SU-DHL-6 (cell line): ENCODE measurements at regions not wholly inside any gene's neighbourhood (a gene's known extent, or its start where the extent isn't known, plus 50 kb on each side); places are given as distances from the start of the nearest gene placed in this dataset.

Source experiments
- H2AFZ ChIP-seq: fragments of 200-600 bp; sonication (generic); 2 replicates; pipeline ENCODE4 v1.6.1; 2014; ENCODE audit warnings: low read depth, mild to moderate bottlenecking, moderate library complexity, mixed read lengths, antibody characterized with exemption, low read length; ENCODE audit not compliant: severe bottlenecking
- H3F3A ChIP-seq: fragments of 200-600 bp; shearing (Covaris generic); 2 replicates; pipeline ENCODE4 v1.6.0; 2016; ENCODE audit warnings: antibody characterized with exemption, mild to moderate bottlenecking; ENCODE audit not compliant: insufficient read depth
- H3K27ac ChIP-seq: fragments of 200-600 bp; sonication (generic); 2 replicates; pipeline ENCODE4 v1.5.1; 2016; ENCODE audit warnings: low read depth, mild to moderate bottlenecking, low read length, moderate library complexity, mixed read lengths
- H3K27me3 ChIP-seq: fragments of 200-600 bp; sonication (generic), shearing (Covaris generic); 2 replicates; pipeline ENCODE4 v1.6.0; 2014; ENCODE audit warnings: mild to moderate bottlenecking, low read length
- H3K36me3 ChIP-seq: fragments of 200-600 bp; sonication (generic); 2 replicates; pipeline ENCODE4 v1.6.1; 2014; ENCODE audit warnings: mild to moderate bottlenecking, low read length, mixed read lengths
- H3K4me2 ChIP-seq: fragments of 300-600, 200-600 bp; shearing (Covaris generic), sonication (generic); 2 replicates; pipeline ENCODE4 v1.6.0; 2014; ENCODE audit warnings: low read length, low read depth, mild to moderate bottlenecking; ENCODE audit not compliant: poor library complexity, severe bottlenecking
- H3K4me3 ChIP-seq: fragments of 200-600 bp; sonication (generic); 2 replicates; pipeline ENCODE4 v1.5.1; 2014; ENCODE audit warnings: antibody characterized with exemption, low read length, mild to moderate bottlenecking, mixed read lengths; ENCODE audit not compliant: insufficient read depth, poor library complexity, severe bottlenecking
- H3K79me2 ChIP-seq: fragments of 200-600 bp; sonication (generic); 2 replicates; pipeline ENCODE4 v1.6.1; 2014; ENCODE audit warnings: mild to moderate bottlenecking, low read length, moderate library complexity; ENCODE audit not compliant: insufficient read depth
- H3K9ac ChIP-seq: fragments of 200-600 bp; sonication (generic); 2 replicates; pipeline ENCODE4 v1.7.0; 2014; ENCODE audit warnings: mild to moderate bottlenecking, low read length
- H3K9me2 ChIP-seq: fragments of 200-600 bp; sonication (generic); replicated peaks from 2 replicates; pipeline ENCODE4 v1.6.1; 2014; ENCODE audit warnings: low read length; ENCODE audit not compliant: insufficient read depth
- H3K9me3 ChIP-seq: fragments of 200-600 bp; sonication (generic); 2 replicates; pipeline ENCODE4 v1.6.1; 2014; ENCODE audit warnings: low read length, mixed read lengths; ENCODE audit not compliant: insufficient read depth
- H4K20me1 ChIP-seq: fragments of 200-600 bp; sonication (generic); 2 replicates; pipeline ENCODE4 v1.6.1; 2014; ENCODE audit warnings: low read depth, mild to moderate bottlenecking, antibody characterized with exemption, low read length, moderate library complexity, mixed read lengths
- EZH2phosphoT487 ChIP-seq: fragments of 200-600 bp; sonication (generic), shearing (Covaris generic); conservative IDR thresholded peaks from 2 replicates; pipeline ENCODE4 v1.6.1; 2018; ENCODE audit warnings: mild to moderate bottlenecking, antibody characterized with exemption, low read length, moderate library complexity, mixed read lengths
- TF ChIP-seq, protein P1 (sequence below): fragments of 200-600 bp; sonication (generic); IDR thresholded peaks from one replicate; pipeline ENCODE4 v1.5.1; 2017; ENCODE audit warnings: antibody characterized with exemption, mild to moderate bottlenecking, low read length, moderate library complexity; ENCODE audit not compliant: insufficient read depth, poor library complexity, severe bottlenecking

DNA sequence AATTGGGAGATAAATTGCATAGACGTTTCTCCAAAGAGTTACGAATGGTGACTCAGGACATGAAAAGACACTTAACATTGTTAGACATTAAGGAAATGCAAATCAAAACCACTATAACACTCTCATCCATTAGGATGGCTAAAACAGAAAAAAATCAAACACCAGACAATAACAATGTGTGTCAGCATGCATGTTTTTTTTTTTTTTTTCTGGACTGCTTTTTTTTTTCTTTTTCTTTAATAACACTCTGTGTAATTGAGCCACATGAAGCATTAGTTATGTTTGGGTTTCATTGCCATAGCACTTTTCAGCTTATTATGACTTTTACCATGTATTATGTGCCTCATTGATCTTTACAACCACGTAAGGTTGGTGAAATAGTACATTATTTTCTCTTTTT, 95.0 kb downstream of the NFKBIZ start:
- Histone ChIP-seq H3K9me3 (no peaks in the 10 kb centered on the region), H3K9ac (no peak overlapping the region), H3K4me3 (no peak overlapping the region), H4K20me1 (no peaks in the 10 kb centered on the region), H3K27me3 (no peaks in the 10 kb centered on the region), H3K36me3 (no peaks in the 10 kb centered on the region), H3K79me2 (no peaks in the 10 kb centered on the region), H3K27ac (no peak overlapping the region), H3F3A (peaks cover 9% of the 10 kb centered on the region; the same call in 1 of the 2 replicates), H2AFZ (no peak overlapping the region), H3K9me2 (no peaks in the 10 kb centered on the region), H3K4me2 (no peak overlapping the region)
- TF ChIP-seq, protein P1, sequence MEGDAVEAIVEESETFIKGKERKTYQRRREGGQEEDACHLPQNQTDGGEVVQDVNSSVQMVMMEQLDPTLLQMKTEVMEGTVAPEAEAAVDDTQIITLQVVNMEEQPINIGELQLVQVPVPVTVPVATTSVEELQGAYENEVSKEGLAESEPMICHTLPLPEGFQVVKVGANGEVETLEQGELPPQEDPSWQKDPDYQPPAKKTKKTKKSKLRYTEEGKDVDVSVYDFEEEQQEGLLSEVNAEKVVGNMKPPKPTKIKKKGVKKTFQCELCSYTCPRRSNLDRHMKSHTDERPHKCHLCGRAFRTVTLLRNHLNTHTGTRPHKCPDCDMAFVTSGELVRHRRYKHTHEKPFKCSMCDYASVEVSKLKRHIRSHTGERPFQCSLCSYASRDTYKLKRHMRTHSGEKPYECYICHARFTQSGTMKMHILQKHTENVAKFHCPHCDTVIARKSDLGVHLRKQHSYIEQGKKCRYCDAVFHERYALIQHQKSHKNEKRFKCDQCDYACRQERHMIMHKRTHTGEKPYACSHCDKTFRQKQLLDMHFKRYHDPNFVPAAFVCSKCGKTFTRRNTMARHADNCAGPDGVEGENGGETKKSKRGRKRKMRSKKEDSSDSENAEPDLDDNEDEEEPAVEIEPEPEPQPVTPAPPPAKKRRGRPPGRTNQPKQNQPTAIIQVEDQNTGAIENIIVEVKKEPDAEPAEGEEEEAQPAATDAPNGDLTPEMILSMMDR = no peak
- TF ChIP-seq EZH2phosphoT487 = no peak

DNA sequence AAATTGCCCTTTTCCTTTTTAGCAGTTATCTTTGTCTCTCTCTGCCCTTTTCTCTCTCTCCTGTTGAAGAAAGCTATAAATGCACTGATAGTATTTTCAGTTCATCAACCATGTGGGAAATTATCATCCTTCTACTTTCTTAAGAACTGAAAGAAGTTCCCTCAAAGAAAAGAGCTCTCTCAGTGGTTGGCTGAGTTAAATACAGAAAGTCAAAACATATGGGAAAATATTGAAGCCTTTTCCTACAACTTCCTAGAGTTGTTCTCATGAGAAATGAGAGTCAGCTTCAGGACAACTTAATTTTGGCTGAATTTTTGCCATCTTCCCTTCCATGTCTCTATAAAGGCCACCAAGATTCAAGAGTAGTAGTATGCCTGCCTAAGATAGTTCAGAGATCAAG, 96.7 kb downstream of the NFKBIZ start:
- Histone ChIP-seq H3K9ac (no peak overlapping the region), H3K36me3 (no peaks in the 10 kb centered on the region), H3K79me2 (no peaks in the 10 kb centered on the region), H4K20me1 (no peaks in the 10 kb centered on the region), H3K27ac (no peak overlapping the region), H3K4me2 (no peak overlapping the region), H3K9me3 (no peaks in the 10 kb centered on the region), H3K4me3 (no peak overlapping the region), H3F3A (0 out of 2 replicates have a peak, but pooled peaks cover 4% of the 10 kb centered on the region), H3K27me3 (no peaks in the 10 kb centered on the region), H2AFZ (no peak overlapping the region), H3K9me2 (no peaks in the 10 kb centered on the region)
- TF ChIP-seq EZH2phosphoT487 = no peak
- TF ChIP-seq, protein P1 = no peak

DNA sequence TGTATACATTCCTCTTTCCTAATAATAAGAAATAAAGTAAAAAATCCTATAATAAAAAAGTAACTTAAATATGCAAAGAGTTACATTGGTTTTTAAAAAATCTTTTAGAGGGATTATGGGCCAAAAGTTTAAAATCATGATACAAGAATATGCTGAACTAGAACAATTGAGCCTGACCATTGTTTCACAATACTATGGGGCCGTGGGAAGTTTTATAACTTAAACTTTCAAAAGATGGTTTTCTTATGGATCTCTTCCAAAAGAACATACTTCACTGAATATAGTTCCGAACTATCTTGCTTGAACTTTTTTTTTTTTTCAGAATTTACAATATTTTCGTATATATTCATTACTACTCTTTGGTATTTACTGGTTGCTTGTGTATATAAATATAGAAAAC, 97.6 kb downstream of the NFKBIZ start:
- Histone ChIP-seq H3K4me3 (no peak overlapping the region), H4K20me1 (no peaks in the 10 kb centered on the region), H3K9me3 (no peaks in the 10 kb centered on the region), H2AFZ (no peak overlapping the region), H3K4me2 (no peak overlapping the region), H3K9ac (no peak overlapping the region), H3K9me2 (no peaks in the 10 kb centered on the region), H3K36me3 (no peaks in the 10 kb centered on the region), H3K27me3 (no peaks in the 10 kb centered on the region), H3F3A (0 out of 2 replicates have a peak, but pooled peaks cover 4% of the 10 kb centered on the region), H3K27ac (no peak overlapping the region), H3K79me2 (no peaks in the 10 kb centered on the region)
- no peak for TF ChIP-seq EZH2phosphoT487
- TF ChIP-seq, protein P1 = no peak

DNA sequence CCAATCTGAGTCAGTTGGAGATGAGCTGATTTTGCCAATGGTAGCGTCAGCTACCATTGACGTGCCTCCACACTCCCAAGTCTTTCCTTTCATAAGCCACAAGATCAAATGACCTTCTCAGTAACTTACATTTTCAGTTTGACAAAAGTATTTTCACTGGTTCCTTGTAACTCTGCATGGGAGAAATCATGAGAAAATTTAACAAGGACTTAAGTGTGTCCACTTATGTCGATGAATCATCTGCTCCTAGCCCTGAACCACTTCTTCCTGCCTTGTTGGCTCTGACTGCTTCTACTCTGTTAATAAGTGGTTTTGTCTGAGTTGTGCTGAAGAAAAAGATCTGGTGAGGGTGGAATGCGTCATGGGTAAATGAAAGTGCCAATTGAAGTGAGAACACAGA, 101.2 kb downstream of the NFKBIZ start:
- Histone ChIP-seq H3K4me2 (no peak overlapping the region), H3K36me3 (no peaks in the 10 kb centered on the region), H2AFZ (no peak overlapping the region), H4K20me1 (no peaks in the 10 kb centered on the region), H3K27me3 (no peaks in the 10 kb centered on the region), H3F3A (no peaks in the 10 kb centered on the region), H3K79me2 (no peaks in the 10 kb centered on the region), H3K9me3 (no peaks in the 10 kb centered on the region), H3K9me2 (no peaks in the 10 kb centered on the region), H3K9ac (no peak overlapping the region), H3K27ac (no peak overlapping the region), H3K4me3 (no peak overlapping the region)
- TF ChIP-seq, protein P1 = no peak
- no peak for TF ChIP-seq EZH2phosphoT487
